ENCODE measurements at regions not wholly inside any gene's neighbourhood (a gene's known extent, or its start where the extent isn't known, plus 50 kb on each side); places are given as distances from the start of the nearest gene placed in this dataset.

GRCh38 chr7:86999750-87000149 lies 59.7 kb downstream of the ELAPOR2 start:
- Histone ChIP-seq H3K9me3 (no peaks in the 10 kb centered on the region), H3K4me1 (no peaks in the 10 kb centered on the region), H3K27me3 (no peaks in the 10 kb centered on the region), H3K4me3 (no peak overlapping the region), H3K36me3 (peaks cover 0 to 2% of the 10 kb centered on the region in 2 donors), H3K27ac (no peak overlapping the region)
- intact Hi-C loops (cut with DNase I; ENCODE audit: low total_unique reads), result no loop called here
- DNase-seq, result no peak
- TF ChIP-seq POLR2A (IDR thresholded peaks at IDR 0.05) (no peak), CTCF (IDR thresholded peaks at IDR 0.05) (no peak)

- no peak for TF ChIP-seq POLR2A (IDR thresholded peaks at IDR 0.05)
- TF ChIP-seq CTCF (IDR thresholded peaks at IDR 0.05), result no peak
- Histone ChIP-seq H3K9me3 (no peaks in the 10 kb centered on the region), H3K36me3 (peaks cover 0 to 2% of the 10 kb centered on the region in 2 donors), H3K4me3 (no peak overlapping the region), H3K4me1 (no peaks in the 10 kb centered on the region), H3K27ac (no peak overlapping the region), H3K27me3 (no peaks in the 10 kb centered on the region)
- intact Hi-C loops (cut with DNase I; ENCODE audit: low total_unique reads), result no loop called here
- DNase-seq, result no peak
These were observed 63.6 kb downstream of the ELAPOR2 start for GRCh38 chr7:86995814-86996213.

GRCh38 chr7:86995052-86995725 lies 64.3 kb downstream of the ELAPOR2 start:
- Histone ChIP-seq H3K27ac (no peak overlapping the region), H3K4me1 (no peaks in the 10 kb centered on the region), H3K27me3 (no peaks in the 10 kb centered on the region), H3K4me3 (no peak overlapping the region), H3K36me3 (peaks cover 0 to 2% of the 10 kb centered on the region in 2 donors), H3K9me3 (no peaks in the 10 kb centered on the region)
- TF ChIP-seq POLR2A (IDR thresholded peaks at IDR 0.05) (no peak), CTCF (IDR thresholded peaks at IDR 0.05) (no peak)
- intact Hi-C loops (cut with DNase I; ENCODE audit: low total_unique reads), result no loop called here
- no peak for DNase-seq

GRCh38 chr7:86991771-86992191 lies 67.7 kb downstream of the ELAPOR2 start:
- Histone ChIP-seq H3K4me3 (no peak overlapping the region), H3K36me3 (no peaks in the 10 kb centered on the region), H3K27me3 (no peaks in the 10 kb centered on the region), H3K27ac (no peak overlapping the region), H3K9me3 (no peaks in the 10 kb centered on the region), H3K4me1 (no peaks in the 10 kb centered on the region)
- intact Hi-C loops (cut with DNase I; ENCODE audit: low total_unique reads), result no loop called here
- TF ChIP-seq POLR2A (IDR thresholded peaks at IDR 0.05) (no peak), CTCF (IDR thresholded peaks at IDR 0.05) (no peak)
- no peak for DNase-seq

- Histone ChIP-seq H3K36me3 (no peaks in the 10 kb centered on the region), H3K4me1 (no peaks in the 10 kb centered on the region), H3K27ac (no peak overlapping the region), H3K4me3 (no peak overlapping the region), H3K27me3 (no peaks in the 10 kb centered on the region), H3K9me3 (no peaks in the 10 kb centered on the region)
- intact Hi-C loops (cut with DNase I; ENCODE audit: low total_unique reads), result no loop called here
- no peak for DNase-seq
- TF ChIP-seq CTCF (IDR thresholded peaks at IDR 0.05) (no peak), POLR2A (IDR thresholded peaks at IDR 0.05) (no peak)
These were observed 68.2 kb downstream of the ELAPOR2 start for GRCh38 chr7:86991093-86991769.
